ENCODE measurements at regions not wholly inside any gene's neighbourhood (a gene's known extent, or its start where the extent isn't known, plus 50 kb on each side); places are given as distances from the start of the nearest gene placed in this dataset.

GRCh38 chr13:62997038-62997599 lies 1581.5 kb upstream of the PCDH20 start:
- DNase-seq: no peak

- no peak for DNase-seq
Observed at GRCh38 chr13:62973804-62974203, 1558.2 kb upstream of the PCDH20 start.

- no peak for DNase-seq
Observed at GRCh38 chr13:62964522-62964921, 1548.9 kb upstream of the PCDH20 start.

- DNase-seq: no peak
Observed at GRCh38 chr13:62960723-62961122, 1545.1 kb upstream of the PCDH20 start.

- DNase-seq: no peak
Observed at GRCh38 chr13:62933809-62934208, 1518.2 kb upstream of the PCDH20 start.

GRCh38 chr13:62932256-62932883 lies 1516.7 kb upstream of the PCDH20 start:
- no peak for DNase-seq

- DNase-seq: no peak
Observed at GRCh38 chr13:62931853-62932252, 1516.2 kb upstream of the PCDH20 start.

- DNase-seq: no peak
Observed at GRCh38 chr13:62924395-62924794, 1508.7 kb upstream of the PCDH20 start.

- DNase-seq: no peak
Observed at GRCh38 chr13:62920159-62920558, 1504.5 kb upstream of the PCDH20 start.

GRCh38 chr13:62919491-62919890 lies 1503.8 kb upstream of the PCDH20 start:
- DNase-seq: no peak

- no peak for DNase-seq
Observed at GRCh38 chr13:62910541-62911060, 1495.0 kb upstream of the PCDH20 start.

- DNase-seq: no peak
Observed at GRCh38 chr13:62908321-62908720, 1492.7 kb upstream of the PCDH20 start.

GRCh38 chr13:62906896-62907295 lies 1491.2 kb upstream of the PCDH20 start:
- DNase-seq: no peak

GRCh38 chr13:62906469-62906868 lies 1490.8 kb upstream of the PCDH20 start:
- DNase-seq: no peak

GRCh38 chr13:62887046-62887445 lies 1471.4 kb upstream of the PCDH20 start:
- DNase-seq: no peak

- DNase-seq: no peak
Observed at GRCh38 chr13:62879071-62879470, 1463.4 kb upstream of the PCDH20 start.

GRCh38 chr13:62875118-62875640 lies 1459.5 kb upstream of the PCDH20 start:
- no peak for DNase-seq

- DNase-seq: no peak
Observed at GRCh38 chr13:62850331-62850730, 1434.7 kb upstream of the PCDH20 start.

GRCh38 chr13:62847520-62847919 lies 1431.9 kb upstream of the PCDH20 start:
- DNase-seq: no peak

- no peak for DNase-seq
Observed at GRCh38 chr13:62846302-62846701, 1430.7 kb upstream of the PCDH20 start.

GRCh38 chr13:62839338-62839737 lies 1423.7 kb upstream of the PCDH20 start:
- DNase-seq: no peak

GRCh38 chr13:62838929-62839328 lies 1423.3 kb upstream of the PCDH20 start:
- DNase-seq: no peak

- no peak for DNase-seq
Observed at GRCh38 chr13:62837895-62838294, 1422.2 kb upstream of the PCDH20 start.

- DNase-seq: no peak
Observed at GRCh38 chr13:62829486-62829885, 1413.8 kb upstream of the PCDH20 start.
